ENCODE measurements at regions not wholly inside any gene's neighbourhood (a gene's known extent, or its start where the extent isn't known, plus 50 kb on each side); places are given as distances from the start of the nearest gene placed in this dataset.

DNA sequence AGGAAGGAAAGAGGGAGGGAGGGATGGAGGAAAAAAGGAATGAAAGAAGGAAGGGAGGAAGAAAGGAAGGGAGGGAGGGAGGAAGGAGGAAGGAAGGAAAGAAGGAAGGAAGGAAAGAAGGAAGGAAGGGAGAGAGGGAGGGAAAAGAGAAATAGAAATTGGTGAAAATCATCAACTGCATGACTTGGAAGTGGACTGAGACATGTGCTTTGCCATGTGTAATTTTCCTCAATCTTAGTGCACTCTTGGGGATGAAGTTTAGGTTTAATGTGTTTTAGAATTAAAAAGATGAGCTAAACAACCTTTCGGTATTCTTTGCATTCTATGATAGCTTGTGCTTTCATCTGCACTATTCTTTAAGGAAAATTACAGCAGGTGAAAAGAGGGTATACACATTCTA lies 320.1 kb upstream of the GALNT5 start:
- no peak for ATAC-seq
- no peak for TF ChIP-seq BACH2 (CRISPR knock-in tag; IDR thresholded peaks at IDR 0.05; ENCODE audit: borderline replicate concordance)
- no peak for TF ChIP-seq GLIS3 (CRISPR knock-in tag; IDR thresholded peaks at IDR 0.05)
- TF ChIP-seq, protein P1, sequence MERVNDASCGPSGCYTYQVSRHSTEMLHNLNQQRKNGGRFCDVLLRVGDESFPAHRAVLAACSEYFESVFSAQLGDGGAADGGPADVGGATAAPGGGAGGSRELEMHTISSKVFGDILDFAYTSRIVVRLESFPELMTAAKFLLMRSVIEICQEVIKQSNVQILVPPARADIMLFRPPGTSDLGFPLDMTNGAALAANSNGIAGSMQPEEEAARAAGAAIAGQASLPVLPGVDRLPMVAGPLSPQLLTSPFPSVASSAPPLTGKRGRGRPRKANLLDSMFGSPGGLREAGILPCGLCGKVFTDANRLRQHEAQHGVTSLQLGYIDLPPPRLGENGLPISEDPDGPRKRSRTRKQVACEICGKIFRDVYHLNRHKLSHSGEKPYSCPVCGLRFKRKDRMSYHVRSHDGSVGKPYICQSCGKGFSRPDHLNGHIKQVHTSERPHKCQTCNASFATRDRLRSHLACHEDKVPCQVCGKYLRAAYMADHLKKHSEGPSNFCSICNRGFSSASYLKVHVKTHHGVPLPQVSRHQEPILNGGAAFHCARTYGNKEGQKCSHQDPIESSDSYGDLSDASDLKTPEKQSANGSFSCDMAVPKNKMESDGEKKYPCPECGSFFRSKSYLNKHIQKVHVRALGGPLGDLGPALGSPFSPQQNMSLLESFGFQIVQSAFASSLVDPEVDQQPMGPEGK (CRISPR knock-in tag; IDR thresholded peaks at IDR 0.05; ENCODE audit: borderline replicate concordance): no peak
- no peak for TF ChIP-seq SNAI2 (CRISPR knock-in tag; IDR thresholded peaks at IDR 0.05)
- no peak for TF ChIP-seq ZNF565 (CRISPR knock-in tag; conservative IDR thresholded peaks at IDR 0.05; ENCODE audit: low read depth)
- TF ChIP-seq OSR1 (CRISPR knock-in tag; IDR thresholded peaks at IDR 0.05): no peak
- TF ChIP-seq ZNF70 (CRISPR knock-in tag; IDR thresholded peaks at IDR 0.05): no peak
- TF ChIP-seq RARB (CRISPR knock-in tag; IDR thresholded peaks at IDR 0.05): no peak
- no peak for TF ChIP-seq ARNTL (CRISPR knock-in tag; IDR thresholded peaks at IDR 0.05; ENCODE audit: borderline replicate concordance, low read depth)
- TF ChIP-seq TCF4 (CRISPR knock-in tag; IDR thresholded peaks at IDR 0.05; ENCODE audit: borderline replicate concordance): no peak
- no peak for TF ChIP-seq ISL1 (CRISPR knock-in tag; IDR thresholded peaks at IDR 0.05)
- TF ChIP-seq PPARA (CRISPR knock-in tag; IDR thresholded peaks at IDR 0.05; ENCODE audit: borderline replicate concordance): no peak
- no peak for TF ChIP-seq CSDC2 (CRISPR knock-in tag; IDR thresholded peaks at IDR 0.05)
- TF ChIP-seq, protein P2, sequence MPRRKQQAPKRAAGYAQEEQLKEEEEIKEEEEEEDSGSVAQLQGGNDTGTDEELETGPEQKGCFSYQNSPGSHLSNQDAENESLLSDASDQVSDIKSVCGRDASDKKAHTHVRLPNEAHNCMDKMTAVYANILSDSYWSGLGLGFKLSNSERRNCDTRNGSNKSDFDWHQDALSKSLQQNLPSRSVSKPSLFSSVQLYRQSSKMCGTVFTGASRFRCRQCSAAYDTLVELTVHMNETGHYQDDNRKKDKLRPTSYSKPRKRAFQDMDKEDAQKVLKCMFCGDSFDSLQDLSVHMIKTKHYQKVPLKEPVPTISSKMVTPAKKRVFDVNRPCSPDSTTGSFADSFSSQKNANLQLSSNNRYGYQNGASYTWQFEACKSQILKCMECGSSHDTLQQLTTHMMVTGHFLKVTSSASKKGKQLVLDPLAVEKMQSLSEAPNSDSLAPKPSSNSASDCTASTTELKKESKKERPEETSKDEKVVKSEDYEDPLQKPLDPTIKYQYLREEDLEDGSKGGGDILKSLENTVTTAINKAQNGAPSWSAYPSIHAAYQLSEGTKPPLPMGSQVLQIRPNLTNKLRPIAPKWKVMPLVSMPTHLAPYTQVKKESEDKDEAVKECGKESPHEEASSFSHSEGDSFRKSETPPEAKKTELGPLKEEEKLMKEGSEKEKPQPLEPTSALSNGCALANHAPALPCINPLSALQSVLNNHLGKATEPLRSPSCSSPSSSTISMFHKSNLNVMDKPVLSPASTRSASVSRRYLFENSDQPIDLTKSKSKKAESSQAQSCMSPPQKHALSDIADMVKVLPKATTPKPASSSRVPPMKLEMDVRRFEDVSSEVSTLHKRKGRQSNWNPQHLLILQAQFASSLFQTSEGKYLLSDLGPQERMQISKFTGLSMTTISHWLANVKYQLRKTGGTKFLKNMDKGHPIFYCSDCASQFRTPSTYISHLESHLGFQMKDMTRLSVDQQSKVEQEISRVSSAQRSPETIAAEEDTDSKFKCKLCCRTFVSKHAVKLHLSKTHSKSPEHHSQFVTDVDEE (CRISPR knock-in tag; IDR thresholded peaks at IDR 0.05): no peak
- no peak for TF ChIP-seq ZFP3 (CRISPR knock-in tag; IDR thresholded peaks at IDR 0.05)

DNA sequence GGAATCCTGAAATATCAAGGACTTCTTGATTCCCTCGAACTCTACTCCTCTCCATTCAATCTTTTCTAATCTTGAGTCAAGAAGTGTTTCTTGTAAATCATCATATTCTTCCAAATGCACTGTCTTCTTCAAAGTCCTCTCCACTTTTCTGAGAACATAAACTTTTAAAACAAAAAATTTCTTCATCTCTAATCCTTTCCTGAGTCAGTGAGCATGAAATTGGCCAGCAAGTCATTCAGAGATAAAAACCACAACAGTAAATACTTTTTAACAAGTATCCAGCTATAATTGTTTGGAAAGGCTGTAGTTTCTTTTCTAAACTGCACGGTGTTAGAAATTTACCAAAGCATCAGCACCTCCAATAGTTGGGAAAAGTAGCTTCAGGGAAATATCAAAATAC lies 312.6 kb upstream of the GALNT5 start:
- ATAC-seq: no peak
- no peak for TF ChIP-seq RARB (CRISPR knock-in tag; IDR thresholded peaks at IDR 0.05)
- TF ChIP-seq ZNF565 (CRISPR knock-in tag; conservative IDR thresholded peaks at IDR 0.05; ENCODE audit: low read depth): no peak
- no peak for TF ChIP-seq PPARA (CRISPR knock-in tag; IDR thresholded peaks at IDR 0.05; ENCODE audit: borderline replicate concordance)
- TF ChIP-seq, protein P2 (CRISPR knock-in tag; IDR thresholded peaks at IDR 0.05): no peak
- no peak for TF ChIP-seq TCF4 (CRISPR knock-in tag; IDR thresholded peaks at IDR 0.05; ENCODE audit: borderline replicate concordance)
- TF ChIP-seq, protein P3, sequence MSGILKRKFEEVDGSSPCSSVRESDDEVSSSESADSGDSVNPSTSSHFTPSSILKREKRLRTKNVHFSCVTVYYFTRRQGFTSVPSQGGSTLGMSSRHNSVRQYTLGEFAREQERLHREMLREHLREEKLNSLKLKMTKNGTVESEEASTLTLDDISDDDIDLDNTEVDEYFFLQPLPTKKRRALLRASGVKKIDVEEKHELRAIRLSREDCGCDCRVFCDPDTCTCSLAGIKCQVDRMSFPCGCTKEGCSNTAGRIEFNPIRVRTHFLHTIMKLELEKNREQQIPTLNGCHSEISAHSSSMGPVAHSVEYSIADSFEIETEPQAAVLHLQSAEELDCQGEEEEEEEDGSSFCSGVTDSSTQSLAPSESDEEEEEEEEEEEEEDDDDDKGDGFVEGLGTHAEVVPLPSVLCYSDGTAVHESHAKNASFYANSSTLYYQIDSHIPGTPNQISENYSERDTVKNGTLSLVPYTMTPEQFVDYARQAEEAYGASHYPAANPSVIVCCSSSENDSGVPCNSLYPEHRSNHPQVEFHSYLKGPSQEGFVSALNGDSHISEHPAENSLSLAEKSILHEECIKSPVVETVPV (CRISPR knock-in tag; IDR thresholded peaks at IDR 0.05): no peak
- TF ChIP-seq GLIS3 (CRISPR knock-in tag; IDR thresholded peaks at IDR 0.05): no peak
- TF ChIP-seq ZFP30 (CRISPR knock-in tag; IDR thresholded peaks at IDR 0.05): no peak
- TF ChIP-seq ARNTL (CRISPR knock-in tag; IDR thresholded peaks at IDR 0.05; ENCODE audit: borderline replicate concordance, low read depth): no peak
- TF ChIP-seq TOX (CRISPR knock-in tag; IDR thresholded peaks at IDR 0.05; ENCODE audit: borderline replicate concordance): no peak
- no peak for TF ChIP-seq ZFP3 (CRISPR knock-in tag; IDR thresholded peaks at IDR 0.05)
- no peak for TF ChIP-seq ZC3H10 (CRISPR knock-in tag; IDR thresholded peaks at IDR 0.05)
- TF ChIP-seq ZNF8 (CRISPR knock-in tag; IDR thresholded peaks at IDR 0.05): no peak
- TF ChIP-seq ESRRG (CRISPR knock-in tag; IDR thresholded peaks at IDR 0.05): no peak
- no peak for TF ChIP-seq CSDC2 (CRISPR knock-in tag; IDR thresholded peaks at IDR 0.05)

DNA sequence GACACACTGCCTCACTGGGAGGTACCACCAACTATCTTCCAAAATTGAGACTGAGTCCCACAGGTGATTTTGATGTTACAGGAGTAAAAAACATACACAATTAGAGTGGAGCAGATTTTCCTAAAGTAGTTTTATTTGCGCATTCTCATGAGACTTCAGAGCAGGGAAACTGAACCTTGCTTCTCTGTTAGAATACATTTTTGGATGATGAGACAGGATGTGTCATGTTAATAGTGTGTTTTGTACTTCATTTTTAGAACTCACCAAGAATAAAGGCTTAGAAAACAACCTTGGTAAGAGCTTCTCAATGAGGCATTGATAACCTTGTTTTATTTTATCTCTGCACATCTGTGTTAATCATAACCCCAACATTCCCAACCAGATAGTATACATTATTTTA lies 310.2 kb upstream of the GALNT5 start:
- ATAC-seq: no peak
- TF ChIP-seq ZFP30 (CRISPR knock-in tag; IDR thresholded peaks at IDR 0.05) (no peak), RARB (CRISPR knock-in tag; IDR thresholded peaks at IDR 0.05) (no peak), ZNF70 (CRISPR knock-in tag; IDR thresholded peaks at IDR 0.05) (no peak), ZFP3 (CRISPR knock-in tag; IDR thresholded peaks at IDR 0.05) (no peak), ARNTL (CRISPR knock-in tag; IDR thresholded peaks at IDR 0.05; ENCODE audit: borderline replicate concordance, low read depth) (no peak), CSDC2 (CRISPR knock-in tag; IDR thresholded peaks at IDR 0.05) (no peak), ESRRG (CRISPR knock-in tag; IDR thresholded peaks at IDR 0.05) (no peak)
- TF ChIP-seq, protein P1 (CRISPR knock-in tag; IDR thresholded peaks at IDR 0.05; ENCODE audit: borderline replicate concordance): no peak
